NCI-H1092 treated with DMSO at 0.1 percent for 48 hours (cell line): ENCODE measurements at regions not wholly inside any gene's neighbourhood (a gene's known extent, or its start where the extent isn't known, plus 50 kb on each side); places are given as distances from the start of the nearest gene placed in this dataset.
"Not testable (repeated sequence)": the region's sequence is repeated elsewhere in the genome, so short reads cannot be mapped to it uniquely, and the experiment has no call there.

Experiments used
- DNase-seq: peaks from one replicate; lab custom pipeline; 2025; lab: John Stamatoyannopoulos, UW

GRCh38 chr2:105536175-105536574 is 137.3 kb upstream of the FHL2 start:
- no peak for DNase-seq

- not testable (repeated sequence) for DNase-seq
Observed at GRCh38 chr2:105529258-105529657, 130.4 kb upstream of the FHL2 start.

- DNase-seq = no peak
Observed at GRCh38 chr2:105526000-105526925, 127.4 kb upstream of the FHL2 start.

GRCh38 chr2:105525201-105525600 is 126.3 kb upstream of the FHL2 start:
- DNase-seq = no peak

GRCh38 chr2:105522645-105523044 is 123.8 kb upstream of the FHL2 start:
- DNase-seq = no peak

- no peak for DNase-seq
Observed at GRCh38 chr2:105521616-105522015, 122.8 kb upstream of the FHL2 start.

GRCh38 chr2:105521176-105521575 is 122.3 kb upstream of the FHL2 start:
- DNase-seq = no peak

- no peak for DNase-seq
Observed at GRCh38 chr2:105519516-105519915, 120.7 kb upstream of the FHL2 start.

- DNase-seq = no peak
Observed at GRCh38 chr2:105518897-105519296, 120.0 kb upstream of the FHL2 start.

- peak; percentile 59 for DNase-seq
Observed at GRCh38 chr2:105517814-105518705, 119.2 kb upstream of the FHL2 start.

- peak; percentile 24 for DNase-seq
Observed at GRCh38 chr2:105515581-105516415, 116.9 kb upstream of the FHL2 start.

GRCh38 chr2:105514576-105514975 is 115.7 kb upstream of the FHL2 start:
- no peak for DNase-seq

GRCh38 chr2:105510761-105511528 is 112.1 kb upstream of the FHL2 start:
- DNase-seq = no peak

GRCh38 chr2:105509269-105510086 is 110.6 kb upstream of the FHL2 start:
- no peak for DNase-seq

GRCh38 chr2:105506860-105507259 is 108.0 kb upstream of the FHL2 start:
- not testable (repeated sequence) for DNase-seq

- DNase-seq = no peak
Observed at GRCh38 chr2:105504459-105504858, 105.6 kb upstream of the FHL2 start.

- DNase-seq = no peak
Observed at GRCh38 chr2:105502625-105503334, 103.9 kb upstream of the FHL2 start.

GRCh38 chr2:105498281-105498846 is 99.5 kb upstream of the FHL2 start:
- DNase-seq = no peak

GRCh38 chr2:105497094-105497493 is 98.2 kb upstream of the FHL2 start:
- DNase-seq = no peak
